GM23338 (cell line): ENCODE measurements at regions not wholly inside any gene's neighbourhood (a gene's known extent, or its start where the extent isn't known, plus 50 kb on each side); places are given as distances from the start of the nearest gene placed in this dataset.
"Not testable (repeated sequence)": the region's sequence is repeated elsewhere in the genome, so short reads cannot be mapped to it uniquely, and the experiment has no call there.

Experiments used
- CREB1 ChIP-seq: fragments of 250-450 bp; sonication (Bioruptor Pico); IDR thresholded peaks from 2 replicates; pipeline ENCODE4 v1.5.0; 2020; ENCODE audit warnings: low read depth, mild to moderate bottlenecking, moderate library complexity
- EZH2 ChIP-seq: fragments of 200-600 bp; sonication (generic); IDR thresholded peaks from one replicate; pipeline ENCODE4 v1.8.0; 2017; ENCODE audit warnings: antibody characterized with exemption, mild to moderate bottlenecking, low read depth; ENCODE audit not compliant: unreplicated experiment
- EZH2phosphoT487 ChIP-seq: fragments of 200-600 bp; sonication (generic); IDR thresholded peaks from one replicate; pipeline ENCODE4 v1.8.1; 2018; ENCODE audit warnings: antibody characterized with exemption; ENCODE audit not compliant: unreplicated experiment
- JUNB ChIP-seq: IDR thresholded peaks from one replicate; pipeline ENCODE4 v1.6.1; 2016; ENCODE audit warnings: antibody characterized with exemption; ENCODE audit not compliant: unreplicated experiment
- POLR2AphosphoS5 ChIP-seq: IDR thresholded peaks from 2 replicates; pipeline ENCODE4 v1.6.1; 2016; ENCODE audit warnings: antibody characterized with exemption, low read depth
- STAT1 ChIP-seq: IDR thresholded peaks from one replicate; pipeline ENCODE4 v1.6.1; 2016; ENCODE audit warnings: antibody characterized with exemption; ENCODE audit not compliant: unreplicated experiment
- TF ChIP-seq, protein P1 (sequence below): IDR thresholded peaks from one replicate; pipeline ENCODE4 v1.6.1; 2018; ENCODE audit warnings: antibody characterized with exemption; ENCODE audit not compliant: unreplicated experiment
- TF ChIP-seq, protein P2 (sequence below), 2 experiments: fragments of 200-600 bp in 1 of 2; sonication (generic) in 1 of 2; conservative IDR thresholded peaks; 2 replicates each; pipeline versions ENCODE4 v1.5.1 to v1.6.1; 2016 to 2017; ENCODE audit warnings: antibody characterized with exemption in 2 of 2, low read depth in 2 of 2, mild to moderate bottlenecking in 2 of 2, moderate library complexity in 1 of 2

DNA sequence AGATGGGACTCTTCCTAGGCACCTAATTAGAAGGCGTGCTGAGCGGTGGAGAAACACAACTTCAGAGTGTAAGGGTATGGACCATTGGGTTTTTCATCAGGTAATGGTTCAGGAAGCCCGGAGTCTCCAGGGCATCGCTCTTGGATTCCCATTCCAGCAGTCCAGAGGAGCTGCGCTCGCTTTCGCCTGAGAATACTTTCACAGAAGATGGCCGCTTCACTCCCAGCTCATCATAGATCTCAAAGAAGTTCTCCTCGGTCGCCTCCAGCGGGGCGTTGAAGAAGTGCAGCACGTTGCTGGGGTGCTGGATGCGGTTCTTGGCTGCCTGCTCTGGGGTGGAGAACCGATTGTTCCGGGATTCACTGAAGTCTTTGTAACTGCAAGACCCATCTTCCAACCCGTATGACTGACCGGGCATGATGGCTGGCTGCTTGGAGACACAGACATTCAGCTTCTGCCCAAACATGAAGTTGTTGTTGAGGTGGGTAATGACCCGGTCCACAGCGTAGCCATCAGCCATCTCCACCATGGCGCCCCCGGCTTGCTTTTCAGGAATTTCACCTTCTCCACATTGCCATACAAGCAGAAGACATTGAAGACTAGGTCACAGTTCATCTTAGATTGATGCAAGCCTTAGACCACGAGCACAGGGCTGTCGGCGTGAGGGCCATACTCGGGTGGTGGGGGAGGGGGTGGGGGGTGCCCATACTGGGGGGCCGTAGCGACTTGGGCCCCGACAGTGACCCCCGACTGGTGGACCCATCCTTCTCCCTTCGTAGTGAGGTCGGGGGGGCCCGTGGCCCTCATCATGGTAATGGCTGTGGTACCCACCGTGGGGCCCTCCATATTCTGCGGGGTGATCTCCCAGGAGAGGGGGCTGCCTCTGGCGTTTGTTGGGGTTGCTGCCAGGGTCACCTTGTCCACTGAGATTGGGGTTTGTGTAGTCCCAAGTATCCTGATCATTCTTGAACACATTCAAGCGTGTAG is 51.7 kb upstream of the GOLGA8A start:
- TF ChIP-seq, protein P1, sequence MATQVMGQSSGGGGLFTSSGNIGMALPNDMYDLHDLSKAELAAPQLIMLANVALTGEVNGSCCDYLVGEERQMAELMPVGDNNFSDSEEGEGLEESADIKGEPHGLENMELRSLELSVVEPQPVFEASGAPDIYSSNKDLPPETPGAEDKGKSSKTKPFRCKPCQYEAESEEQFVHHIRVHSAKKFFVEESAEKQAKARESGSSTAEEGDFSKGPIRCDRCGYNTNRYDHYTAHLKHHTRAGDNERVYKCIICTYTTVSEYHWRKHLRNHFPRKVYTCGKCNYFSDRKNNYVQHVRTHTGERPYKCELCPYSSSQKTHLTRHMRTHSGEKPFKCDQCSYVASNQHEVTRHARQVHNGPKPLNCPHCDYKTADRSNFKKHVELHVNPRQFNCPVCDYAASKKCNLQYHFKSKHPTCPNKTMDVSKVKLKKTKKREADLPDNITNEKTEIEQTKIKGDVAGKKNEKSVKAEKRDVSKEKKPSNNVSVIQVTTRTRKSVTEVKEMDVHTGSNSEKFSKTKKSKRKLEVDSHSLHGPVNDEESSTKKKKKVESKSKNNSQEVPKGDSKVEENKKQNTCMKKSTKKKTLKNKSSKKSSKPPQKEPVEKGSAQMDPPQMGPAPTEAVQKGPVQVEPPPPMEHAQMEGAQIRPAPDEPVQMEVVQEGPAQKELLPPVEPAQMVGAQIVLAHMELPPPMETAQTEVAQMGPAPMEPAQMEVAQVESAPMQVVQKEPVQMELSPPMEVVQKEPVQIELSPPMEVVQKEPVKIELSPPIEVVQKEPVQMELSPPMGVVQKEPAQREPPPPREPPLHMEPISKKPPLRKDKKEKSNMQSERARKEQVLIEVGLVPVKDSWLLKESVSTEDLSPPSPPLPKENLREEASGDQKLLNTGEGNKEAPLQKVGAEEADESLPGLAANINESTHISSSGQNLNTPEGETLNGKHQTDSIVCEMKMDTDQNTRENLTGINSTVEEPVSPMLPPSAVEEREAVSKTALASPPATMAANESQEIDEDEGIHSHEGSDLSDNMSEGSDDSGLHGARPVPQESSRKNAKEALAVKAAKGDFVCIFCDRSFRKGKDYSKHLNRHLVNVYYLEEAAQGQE = not testable (repeated sequence)
- TF ChIP-seq, protein P2, sequence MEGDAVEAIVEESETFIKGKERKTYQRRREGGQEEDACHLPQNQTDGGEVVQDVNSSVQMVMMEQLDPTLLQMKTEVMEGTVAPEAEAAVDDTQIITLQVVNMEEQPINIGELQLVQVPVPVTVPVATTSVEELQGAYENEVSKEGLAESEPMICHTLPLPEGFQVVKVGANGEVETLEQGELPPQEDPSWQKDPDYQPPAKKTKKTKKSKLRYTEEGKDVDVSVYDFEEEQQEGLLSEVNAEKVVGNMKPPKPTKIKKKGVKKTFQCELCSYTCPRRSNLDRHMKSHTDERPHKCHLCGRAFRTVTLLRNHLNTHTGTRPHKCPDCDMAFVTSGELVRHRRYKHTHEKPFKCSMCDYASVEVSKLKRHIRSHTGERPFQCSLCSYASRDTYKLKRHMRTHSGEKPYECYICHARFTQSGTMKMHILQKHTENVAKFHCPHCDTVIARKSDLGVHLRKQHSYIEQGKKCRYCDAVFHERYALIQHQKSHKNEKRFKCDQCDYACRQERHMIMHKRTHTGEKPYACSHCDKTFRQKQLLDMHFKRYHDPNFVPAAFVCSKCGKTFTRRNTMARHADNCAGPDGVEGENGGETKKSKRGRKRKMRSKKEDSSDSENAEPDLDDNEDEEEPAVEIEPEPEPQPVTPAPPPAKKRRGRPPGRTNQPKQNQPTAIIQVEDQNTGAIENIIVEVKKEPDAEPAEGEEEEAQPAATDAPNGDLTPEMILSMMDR (conservative IDR thresholded peaks at IDR 0.05; ENCODE audit: low read depth in 2 of 2) = not testable (repeated sequence)
- TF ChIP-seq CREB1, POLR2AphosphoS5, JUNB, EZH2, STAT1, EZH2phosphoT487: not testable (repeated sequence)
